ENCODE measurements at regions not wholly inside any gene's neighbourhood (a gene's known extent, or its start where the extent isn't known, plus 50 kb on each side); places are given as distances from the start of the nearest gene placed in this dataset.

GRCh38 chr2:59910166-59910565, 643.3 kb downstream of the BCL11A start:
- Histone ChIP-seq H3F3A (ENCODE audit: insufficient read depth) (no peaks in the 10 kb centered on the region), H3K27me3 (ENCODE audit: low read length) (no peaks in the 10 kb centered on the region), H3K9me2 (replicated peaks; ENCODE audit: insufficient read depth, low read length) (no peaks in the 10 kb centered on the region), H3K36me3 (ENCODE audit: low read length) (no peaks in the 10 kb centered on the region), H3K9ac (ENCODE audit: low read length) (no peak overlapping the region), H3K4me3 (ENCODE audit: insufficient read depth, low read length, poor library complexity, severe bottlenecking) (no peak overlapping the region), H3K4me2 (ENCODE audit: low read depth, low read length, poor library complexity, severe bottlenecking) (no peak overlapping the region), H3K27ac (ENCODE audit: low read depth, low read length) (no peak overlapping the region), H2AFZ (ENCODE audit: low read depth, low read length, severe bottlenecking) (no peak overlapping the region), H3K9me3 (ENCODE audit: insufficient read depth, low read length) (no peaks in the 10 kb centered on the region), H3K79me2 (ENCODE audit: insufficient read depth, low read length) (no peaks in the 10 kb centered on the region), H4K20me1 (ENCODE audit: low read depth, low read length) (no peaks in the 10 kb centered on the region)
- TF ChIP-seq EZH2phosphoT487 (conservative IDR thresholded peaks at IDR 0.05; ENCODE audit: low read length) (no peak), CTCF (IDR thresholded peaks at IDR 0.05; ENCODE audit: insufficient read depth, low read length, poor library complexity, severe bottlenecking) (no peak)

- Histone ChIP-seq H3F3A (ENCODE audit: insufficient read depth) (no peaks in the 10 kb centered on the region), H3K27ac (ENCODE audit: low read depth, low read length) (no peak overlapping the region), H3K27me3 (ENCODE audit: low read length) (no peaks in the 10 kb centered on the region), H3K9me2 (replicated peaks; ENCODE audit: insufficient read depth, low read length) (no peaks in the 10 kb centered on the region), H3K9ac (ENCODE audit: low read length) (no peak overlapping the region), H3K79me2 (ENCODE audit: insufficient read depth, low read length) (no peaks in the 10 kb centered on the region), H2AFZ (ENCODE audit: low read depth, low read length, severe bottlenecking) (no peak overlapping the region), H3K36me3 (ENCODE audit: low read length) (no peaks in the 10 kb centered on the region), H3K4me3 (ENCODE audit: insufficient read depth, low read length, poor library complexity, severe bottlenecking) (no peak overlapping the region), H4K20me1 (ENCODE audit: low read depth, low read length) (no peaks in the 10 kb centered on the region), H3K4me2 (ENCODE audit: low read depth, low read length, poor library complexity, severe bottlenecking) (no peak overlapping the region), H3K9me3 (ENCODE audit: insufficient read depth, low read length) (no peaks in the 10 kb centered on the region)
- TF ChIP-seq EZH2phosphoT487 (conservative IDR thresholded peaks at IDR 0.05; ENCODE audit: low read length) (no peak), CTCF (IDR thresholded peaks at IDR 0.05; ENCODE audit: insufficient read depth, low read length, poor library complexity, severe bottlenecking) (no peak)
Measured at GRCh38 chr2:59909147-59909546, 644.3 kb downstream of the BCL11A start.

GRCh38 chr2:59905731-59906130, 647.7 kb downstream of the BCL11A start:
- Histone ChIP-seq H3K9ac (ENCODE audit: low read length) (no peak overlapping the region), H4K20me1 (ENCODE audit: low read depth, low read length) (no peaks in the 10 kb centered on the region), H3K4me3 (ENCODE audit: insufficient read depth, low read length, poor library complexity, severe bottlenecking) (no peak overlapping the region)

More at GRCh38 chr2:59905731-59906130, 647.7 kb downstream of the BCL11A start:
- TF ChIP-seq EZH2phosphoT487 (conservative IDR thresholded peaks at IDR 0.05; ENCODE audit: low read length) = no peak
- no peak for TF ChIP-seq CTCF (IDR thresholded peaks at IDR 0.05; ENCODE audit: insufficient read depth, low read length, poor library complexity, severe bottlenecking)
- H3K9me2 ChIP-seq (replicated peaks; ENCODE audit: insufficient read depth, low read length) = no peaks in the 10 kb centered on the region
- no peaks in the 10 kb centered on the region for H3K79me2 ChIP-seq (ENCODE audit: insufficient read depth, low read length)
- no peaks in the 10 kb centered on the region for H3K9me3 ChIP-seq (ENCODE audit: insufficient read depth, low read length)
- no peaks in the 10 kb centered on the region for H3F3A ChIP-seq (ENCODE audit: insufficient read depth)
- no peaks in the 10 kb centered on the region for H3K36me3 ChIP-seq (ENCODE audit: low read length)
- H3K27me3 ChIP-seq (ENCODE audit: low read length) = no peaks in the 10 kb centered on the region
- H3K27ac ChIP-seq (ENCODE audit: low read depth, low read length) = no peak overlapping the region
- H2AFZ ChIP-seq (ENCODE audit: low read depth, low read length, severe bottlenecking) = no peak overlapping the region
- H3K4me2 ChIP-seq (ENCODE audit: low read depth, low read length, poor library complexity, severe bottlenecking) = no peak overlapping the region
